Mucosa of descending colon (tissue), 3 donors: ENCODE measurements at regions not wholly inside any gene's neighbourhood (a gene's known extent, or its start where the extent isn't known, plus 50 kb on each side); places are given as distances from the start of the nearest gene placed in this dataset.

Source experiments
- ATAC-seq: fragments of 200-7000 bp; cut with Tn5 transposase; one replicate; pipeline ENCODE4 v1.9.1; 2020; ENCODE audit warnings: mild to moderate bottlenecking, moderate library complexity
- DNase-seq, 3 donors: peaks; one replicate each; pipeline ENCODE4 v3.0.0-alpha.2; 2020
- H3K36me3 ChIP-seq: fragments of 200-600 bp; one replicate; pipeline ENCODE4 v1.8.0; 2021; ENCODE audit warnings: low read depth, mild to moderate bottlenecking
- H3K4me1 ChIP-seq: fragments of 200-600 bp; one replicate; pipeline ENCODE4 v1.8.0; 2021; ENCODE audit warnings: low read depth, mild to moderate bottlenecking
- H3K4me3 ChIP-seq: fragments of 200-600 bp; one replicate; pipeline ENCODE4 v1.8.0; 2021; ENCODE audit warnings: mild to moderate bottlenecking
- H3K9me3 ChIP-seq: fragments of 200-600 bp; one replicate; pipeline ENCODE4 v1.8.0; 2021; ENCODE audit warnings: mild to moderate bottlenecking
- intact Hi-C, 2 donors: fragments of 100-400 bp; cut with DNase I in 1 of 2; cut with micrococcal nuclease in 1 of 2; formaldehyde crosslinking; loops; one replicate each; pipeline versions ENCODE4 v1.11.0 to v1.11.1; 2022; cut with DNase I, micrococcal nuclease
- TF ChIP-seq, protein P1 (sequence below): fragments of 200-600 bp; IDR thresholded peaks from one replicate; pipeline ENCODE4 v1.8.0; 2022; ENCODE audit warnings: antibody characterized with exemption, mild to moderate bottlenecking
- donor health status: DM: no; HTN: no; CAD: no; lungs with moderate emphysema.
- donor health status: DM: no; HTN: no; CAD: no.
- donor health status: DM: no; HTN: yes; CAD: no.

DNA sequence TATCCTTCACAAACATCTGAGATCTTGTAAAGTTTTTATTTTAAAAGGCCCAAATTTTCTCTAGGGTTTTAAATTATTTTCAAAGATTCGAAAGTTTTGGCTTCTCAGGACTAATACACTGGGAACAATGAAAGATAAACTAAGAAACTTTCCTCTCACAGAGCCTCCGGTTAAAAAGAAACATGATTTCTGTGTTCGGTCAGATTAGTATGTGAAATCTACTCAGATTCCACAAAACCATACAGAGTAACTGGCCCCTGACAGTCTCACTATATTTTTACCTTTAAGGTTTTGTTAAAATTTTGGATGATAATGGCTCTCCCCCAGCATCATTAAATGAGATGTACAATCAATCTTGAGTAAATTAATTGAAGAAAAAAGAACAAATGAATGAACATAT, 471.0 kb downstream of the COL12A1 start:
- no peak overlapping the region for H3K4me3 ChIP-seq
- no peaks in the 10 kb centered on the region for H3K4me1 ChIP-seq
- TF ChIP-seq, protein P1, sequence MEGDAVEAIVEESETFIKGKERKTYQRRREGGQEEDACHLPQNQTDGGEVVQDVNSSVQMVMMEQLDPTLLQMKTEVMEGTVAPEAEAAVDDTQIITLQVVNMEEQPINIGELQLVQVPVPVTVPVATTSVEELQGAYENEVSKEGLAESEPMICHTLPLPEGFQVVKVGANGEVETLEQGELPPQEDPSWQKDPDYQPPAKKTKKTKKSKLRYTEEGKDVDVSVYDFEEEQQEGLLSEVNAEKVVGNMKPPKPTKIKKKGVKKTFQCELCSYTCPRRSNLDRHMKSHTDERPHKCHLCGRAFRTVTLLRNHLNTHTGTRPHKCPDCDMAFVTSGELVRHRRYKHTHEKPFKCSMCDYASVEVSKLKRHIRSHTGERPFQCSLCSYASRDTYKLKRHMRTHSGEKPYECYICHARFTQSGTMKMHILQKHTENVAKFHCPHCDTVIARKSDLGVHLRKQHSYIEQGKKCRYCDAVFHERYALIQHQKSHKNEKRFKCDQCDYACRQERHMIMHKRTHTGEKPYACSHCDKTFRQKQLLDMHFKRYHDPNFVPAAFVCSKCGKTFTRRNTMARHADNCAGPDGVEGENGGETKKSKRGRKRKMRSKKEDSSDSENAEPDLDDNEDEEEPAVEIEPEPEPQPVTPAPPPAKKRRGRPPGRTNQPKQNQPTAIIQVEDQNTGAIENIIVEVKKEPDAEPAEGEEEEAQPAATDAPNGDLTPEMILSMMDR, result no peak
- no peaks in the 10 kb centered on the region for H3K36me3 ChIP-seq
- no peak for ATAC-seq
- intact Hi-C loops, result no loop called here
- no peaks in the 10 kb centered on the region for H3K9me3 ChIP-seq
- no peak for DNase-seq

GRCh38 chr6:74733830-74734620, 471.8 kb downstream of the COL12A1 start:
- TF ChIP-seq, protein P1, result no peak
- no peak for DNase-seq
- Histone ChIP-seq H3K4me1 (no peaks in the 10 kb centered on the region), H3K9me3 (no peaks in the 10 kb centered on the region), H3K36me3 (no peaks in the 10 kb centered on the region), H3K4me3 (no peak overlapping the region)
- intact Hi-C loops, result no loop called here
- ATAC-seq, result no peak

- Histone ChIP-seq H3K9me3 (no peaks in the 10 kb centered on the region), H3K4me1 (no peaks in the 10 kb centered on the region), H3K36me3 (no peaks in the 10 kb centered on the region), H3K4me3 (no peak overlapping the region)
- ATAC-seq, result no peak
- intact Hi-C loops, result no loop called here
- TF ChIP-seq, protein P1, result no peak
- DNase-seq, result no peak
Observed at GRCh38 chr6:74731931-74732330, 473.9 kb downstream of the COL12A1 start.

DNA sequence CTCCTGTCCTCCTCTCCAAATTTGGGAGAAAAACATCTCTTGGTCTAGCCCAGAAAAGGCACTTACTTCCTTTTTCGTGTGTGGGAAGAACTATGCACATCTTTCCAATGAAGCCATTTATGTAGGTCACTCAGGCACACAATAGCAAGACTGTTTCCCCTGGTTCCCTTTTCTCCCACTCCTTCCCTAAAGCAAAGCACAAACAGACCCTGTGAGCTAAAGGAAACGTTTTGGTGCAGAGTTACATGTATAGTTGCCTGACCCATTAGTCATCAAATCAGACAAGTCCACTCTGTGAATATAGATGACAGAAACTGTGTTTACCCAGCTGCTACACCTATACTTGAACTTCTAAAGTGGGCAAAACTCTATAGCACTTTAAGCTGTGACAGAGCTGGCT, 474.6 kb downstream of the COL12A1 start:
- H3K4me3 ChIP-seq, result no peak overlapping the region
- DNase-seq, result no peak
- intact Hi-C loops, result no loop called here
- no peaks in the 10 kb centered on the region for H3K36me3 ChIP-seq
- no peak for ATAC-seq
- no peaks in the 10 kb centered on the region for H3K9me3 ChIP-seq
- no peaks in the 10 kb centered on the region for H3K4me1 ChIP-seq
- TF ChIP-seq, protein P1, result no peak

- H3K4me3 ChIP-seq, result no peak overlapping the region
- H3K36me3 ChIP-seq, result no peaks in the 10 kb centered on the region
- no peak for ATAC-seq
- DNase-seq, result no peak
- TF ChIP-seq, protein P1, result no peak
- intact Hi-C loops, result no loop called here
- no peaks in the 10 kb centered on the region for H3K4me1 ChIP-seq
- no peaks in the 10 kb centered on the region for H3K9me3 ChIP-seq
Observed at GRCh38 chr6:74720923-74721322, 484.9 kb downstream of the COL12A1 start.
